WTC11 (cell line): ENCODE measurements at regions not wholly inside any gene's neighbourhood (a gene's known extent, or its start where the extent isn't known, plus 50 kb on each side); places are given as distances from the start of the nearest gene placed in this dataset.

Source experiments
- ATF3 ChIP-seq: sonication (generic); formaldehyde crosslinking; conservative IDR thresholded peaks from 2 replicates; pipeline ENCODE4 v1.8.1; 2022; ENCODE audit warnings: mild to moderate bottlenecking, missing genetic modification reagents
- CREM ChIP-seq: sonication (generic); formaldehyde crosslinking; IDR thresholded peaks from 2 replicates; pipeline ENCODE4 v1.8.1; 2022; ENCODE audit warnings: mild to moderate bottlenecking, missing genetic modification reagents, moderate library complexity
- CTCF ChIP-seq: fragments of 200-600 bp; IDR thresholded peaks from 2 replicates; pipeline ENCODE4 v1.8.0; 2022; ENCODE audit warnings: antibody characterized with exemption
- GRHL2 ChIP-seq: fragments of 250-450 bp; sonication (Bioruptor Pico); IDR thresholded peaks from 2 replicates; pipeline ENCODE4 v1.8.0; 2022; ENCODE audit warnings: mild to moderate bottlenecking, moderate library complexity; ENCODE audit not compliant: insufficient replicate concordance, severe bottlenecking
- JAZF1 ChIP-seq: fragments of 250-450 bp; sonication (Bioruptor Pico); IDR thresholded peaks from 2 replicates; pipeline ENCODE4 v1.9.0; 2021; ENCODE audit warnings: moderate library complexity, mild to moderate bottlenecking, inconsistent platforms
- MXD4 ChIP-seq: fragments of 250-450 bp; sonication (Bioruptor Pico); IDR thresholded peaks from 2 replicates; pipeline ENCODE4 v1.8.0; 2021; ENCODE audit warnings: mild to moderate bottlenecking, moderate library complexity, borderline replicate concordance
- NFATC4 ChIP-seq: fragments of 250-450 bp; sonication (Bioruptor Pico); IDR thresholded peaks from 2 replicates; pipeline ENCODE4 v1.9.0; 2021; ENCODE audit warnings: mild to moderate bottlenecking
- STAT6 ChIP-seq: sonication (generic); formaldehyde crosslinking; conservative IDR thresholded peaks from 2 replicates; pipeline ENCODE4 v1.8.1; 2023; ENCODE audit warnings: mild to moderate bottlenecking, low read depth, missing genetic modification reagents, moderate library complexity
- ZNF396 ChIP-seq: fragments of 250-450 bp; sonication (Bioruptor Pico); IDR thresholded peaks from 2 replicates; pipeline ENCODE4 v1.8.0; 2021; ENCODE audit warnings: mild to moderate bottlenecking, moderate library complexity, borderline replicate concordance
- ZSCAN18 ChIP-seq: fragments of 250-450 bp; sonication (Bioruptor Pico); IDR thresholded peaks from 2 replicates; pipeline ENCODE4 v2.1.2; 2022; ENCODE audit warnings: mild to moderate bottlenecking, moderate library complexity
- TF ChIP-seq, protein P1 (sequence below): sonication (generic); formaldehyde crosslinking; IDR thresholded peaks from 2 replicates; pipeline ENCODE4 v1.8.1; 2023; ENCODE audit warnings: mild to moderate bottlenecking, missing genetic modification reagents
- TF ChIP-seq, protein P2 (sequence below): sonication (generic); formaldehyde crosslinking; IDR thresholded peaks from 2 replicates; pipeline ENCODE4 v1.8.0; 2022; ENCODE audit warnings: mild to moderate bottlenecking, missing genetic modification reagents

DNA sequence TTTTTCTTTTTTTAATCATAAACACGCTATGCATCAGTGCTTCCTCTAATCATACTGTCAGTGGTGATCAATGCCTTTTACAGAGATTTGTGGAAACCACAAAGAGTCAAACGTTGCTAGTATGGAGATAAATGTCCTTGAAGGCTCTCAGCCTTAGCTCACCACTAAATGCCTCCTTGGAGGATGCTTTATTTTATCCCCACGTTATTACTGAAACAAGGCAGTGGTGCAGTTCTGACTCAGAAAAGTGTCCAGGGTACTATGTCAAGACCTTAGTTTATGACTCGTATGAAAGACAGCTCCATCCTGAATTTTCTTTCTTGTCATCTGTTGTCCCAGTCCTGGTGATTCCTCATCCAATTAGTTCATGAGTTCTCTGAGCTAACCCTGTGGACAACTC lies 1146.7 kb downstream of the IGSF11 start:
- TF ChIP-seq CTCF = no peak
- TF ChIP-seq, protein P1, sequence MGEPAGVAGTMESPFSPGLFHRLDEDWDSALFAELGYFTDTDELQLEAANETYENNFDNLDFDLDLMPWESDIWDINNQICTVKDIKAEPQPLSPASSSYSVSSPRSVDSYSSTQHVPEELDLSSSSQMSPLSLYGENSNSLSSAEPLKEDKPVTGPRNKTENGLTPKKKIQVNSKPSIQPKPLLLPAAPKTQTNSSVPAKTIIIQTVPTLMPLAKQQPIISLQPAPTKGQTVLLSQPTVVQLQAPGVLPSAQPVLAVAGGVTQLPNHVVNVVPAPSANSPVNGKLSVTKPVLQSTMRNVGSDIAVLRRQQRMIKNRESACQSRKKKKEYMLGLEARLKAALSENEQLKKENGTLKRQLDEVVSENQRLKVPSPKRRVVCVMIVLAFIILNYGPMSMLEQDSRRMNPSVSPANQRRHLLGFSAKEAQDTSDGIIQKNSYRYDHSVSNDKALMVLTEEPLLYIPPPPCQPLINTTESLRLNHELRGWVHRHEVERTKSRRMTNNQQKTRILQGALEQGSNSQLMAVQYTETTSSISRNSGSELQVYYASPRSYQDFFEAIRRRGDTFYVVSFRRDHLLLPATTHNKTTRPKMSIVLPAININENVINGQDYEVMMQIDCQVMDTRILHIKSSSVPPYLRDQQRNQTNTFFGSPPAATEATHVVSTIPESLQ (CRISPR knock-in tag) = no peak
- TF ChIP-seq NFATC4 (CRISPR knock-in tag) = no peak
- no peak for TF ChIP-seq GRHL2 (CRISPR knock-in tag)
- no peak for TF ChIP-seq JAZF1
- TF ChIP-seq CREM (CRISPR knock-in tag) = no peak
- TF ChIP-seq ATF3 (CRISPR knock-in tag) = no peak
- TF ChIP-seq ZNF396 (CRISPR knock-in tag) = no peak
- TF ChIP-seq, protein P2, sequence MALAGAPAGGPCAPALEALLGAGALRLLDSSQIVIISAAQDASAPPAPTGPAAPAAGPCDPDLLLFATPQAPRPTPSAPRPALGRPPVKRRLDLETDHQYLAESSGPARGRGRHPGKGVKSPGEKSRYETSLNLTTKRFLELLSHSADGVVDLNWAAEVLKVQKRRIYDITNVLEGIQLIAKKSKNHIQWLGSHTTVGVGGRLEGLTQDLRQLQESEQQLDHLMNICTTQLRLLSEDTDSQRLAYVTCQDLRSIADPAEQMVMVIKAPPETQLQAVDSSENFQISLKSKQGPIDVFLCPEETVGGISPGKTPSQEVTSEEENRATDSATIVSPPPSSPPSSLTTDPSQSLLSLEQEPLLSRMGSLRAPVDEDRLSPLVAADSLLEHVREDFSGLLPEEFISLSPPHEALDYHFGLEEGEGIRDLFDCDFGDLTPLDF (CRISPR knock-in tag) = no peak
- TF ChIP-seq STAT6 (CRISPR knock-in tag) = no peak
- no peak for TF ChIP-seq MXD4 (CRISPR knock-in tag)
- TF ChIP-seq ZSCAN18 (CRISPR knock-in tag) = no peak
